B cell (primary cell): ENCODE measurements at regions not wholly inside any gene's neighbourhood (a gene's known extent, or its start where the extent isn't known, plus 50 kb on each side); places are given as distances from the start of the nearest gene placed in this dataset.

Experiments used
- CTCF ChIP-seq: fragments of 200-600 bp; IDR thresholded peaks from one replicate; pipeline ENCODE4 v1.8.0; 2022; ENCODE audit warnings: antibody characterized with exemption, mild to moderate bottlenecking
- EZH2 ChIP-seq: IDR thresholded peaks from 2 replicates; pipeline ENCODE4 v1.6.1; 2012; ENCODE audit warnings: borderline replicate concordance, low read depth, mild to moderate bottlenecking, moderate library complexity, low read length; ENCODE audit not compliant: insufficient read depth, poor library complexity, severe bottlenecking

GRCh38 chr1:55539652-55540512 is 324.7 kb upstream of the USP24 start:
- no peak for TF ChIP-seq CTCF
- TF ChIP-seq EZH2: no peak
